Mesendoderm (in vitro differentiated cells): ENCODE measurements at regions not wholly inside any gene's neighbourhood (a gene's known extent, or its start where the extent isn't known, plus 50 kb on each side); places are given as distances from the start of the nearest gene placed in this dataset.

Experiments used
- DNase-seq: peaks from one replicate; pipeline ENCODE4 v3.0.0; 2013
- H2AK5ac ChIP-seq: 2 replicates; pipeline ENCODE4 v1.6.1; 2013; ENCODE audit warnings: low read length, inconsistent platforms
- H2BK120ac ChIP-seq: 2 replicates; pipeline ENCODE4 v1.6.1; 2013; ENCODE audit warnings: low read depth, mild to moderate bottlenecking, low read length, moderate library complexity, mixed read lengths
- H2BK15ac ChIP-seq: replicated peaks from 2 replicates; pipeline ENCODE4 v1.6.1; 2013; ENCODE audit warnings: low read depth, mild to moderate bottlenecking, moderate library complexity
- H2BK5ac ChIP-seq: 2 replicates; pipeline ENCODE4 v1.6.1; 2013; ENCODE audit warnings: low read length, inconsistent platforms
- H3K18ac ChIP-seq: 2 replicates; pipeline ENCODE4 v1.6.1; 2013; ENCODE audit warnings: mild to moderate bottlenecking, low read length, mixed read lengths
- H3K23ac ChIP-seq: one replicate; pipeline ENCODE4 v1.6.1; 2013; ENCODE audit warnings: low read length
- H3K27ac ChIP-seq: 2 replicates; pipeline ENCODE4 v1.5.1; 2013; ENCODE audit warnings: low read depth, mild to moderate bottlenecking, inconsistent platforms, low read length, moderate library complexity
- H3K27me3 ChIP-seq: 2 replicates; pipeline ENCODE4 v1.6.1; 2013; ENCODE audit warnings: low read length, control low read depth, mild to moderate bottlenecking, inconsistent platforms; ENCODE audit not compliant: insufficient read depth, poor library complexity
- H3K36me3 ChIP-seq: 2 replicates; pipeline ENCODE4 v1.6.1; 2013; ENCODE audit warnings: low read length, inconsistent platforms; ENCODE audit not compliant: control insufficient read depth, insufficient read depth
- H3K4ac ChIP-seq: one replicate; pipeline ENCODE4 v1.6.1; 2013; ENCODE audit warnings: low read depth, mild to moderate bottlenecking, low read length, moderate library complexity
- H3K4me1 ChIP-seq: 2 replicates; pipeline ENCODE4 v1.6.1; 2013; ENCODE audit warnings: low read depth, low read length, inconsistent platforms; ENCODE audit not compliant: control insufficient read depth
- H3K4me2 ChIP-seq: 2 replicates; pipeline ENCODE4 v1.6.1; 2013; ENCODE audit warnings: low read length
- H3K4me3 ChIP-seq: 2 replicates; pipeline ENCODE4 v1.5.1; 2013; ENCODE audit warnings: mild to moderate bottlenecking, low read length
- H3K56ac ChIP-seq: one replicate; pipeline ENCODE4 v1.6.1; 2013; ENCODE audit warnings: low read length
- H3K79me1 ChIP-seq: 2 replicates; pipeline ENCODE4 v1.6.1; 2013; ENCODE audit warnings: low read length, inconsistent platforms
- H3K79me2 ChIP-seq: 2 replicates; pipeline ENCODE4 v1.6.1; 2013; ENCODE audit warnings: mild to moderate bottlenecking, low read length; ENCODE audit not compliant: control insufficient read depth, insufficient read depth
- H3K9ac ChIP-seq: 2 replicates; pipeline ENCODE4 v1.6.1; 2013; ENCODE audit warnings: low read length, inconsistent platforms
- H4K5ac ChIP-seq: one replicate; pipeline ENCODE4 v1.6.1; 2013; ENCODE audit warnings: low read length
- H4K8ac ChIP-seq: one replicate; pipeline ENCODE4 v1.6.1; 2013; ENCODE audit warnings: low read depth, mild to moderate bottlenecking, control low read depth, low read length, moderate library complexity
- WGBS: extraction: QIAGEN DNeasy Blood & Tissue Kit; methylation state at CpG from one replicate; pipeline ENCODE4 v1.1.7; 2013; ENCODE audit warnings: low lambda C conversion rate, missing lambda C conversion rate; ENCODE audit not compliant: insufficient coverage; ENCODE audit errors: extremely low coverage; 5-methylcytosine and 5-hydroxymethylcytosine counted together

GRCh38 chr1:60745484-60745883, 336.9 kb upstream of the NFIA start:
- DNase-seq = no peak
- H4K5ac ChIP-seq = no peak overlapping the region
- no peaks in the 10 kb centered on the region for H3K79me1 ChIP-seq
- no peaks in the 10 kb centered on the region for H3K79me2 ChIP-seq
- H3K36me3 ChIP-seq = no peaks in the 10 kb centered on the region
- no peak overlapping the region for H3K4me2 ChIP-seq
- H2BK5ac ChIP-seq = no peak overlapping the region
- no peak overlapping the region for H2BK120ac ChIP-seq
- H2AK5ac ChIP-seq = no peak overlapping the region
- no peak overlapping the region for H3K9ac ChIP-seq
- H3K4me3 ChIP-seq = no peak overlapping the region
- no peak overlapping the region for H2BK15ac ChIP-seq
- no peaks in the 10 kb centered on the region for H3K27me3 ChIP-seq
- no peak overlapping the region for H3K23ac ChIP-seq
- H3K56ac ChIP-seq = no peak overlapping the region
- no peak overlapping the region for H3K18ac ChIP-seq
- no peak overlapping the region for H3K4ac ChIP-seq
- H4K8ac ChIP-seq = no peak overlapping the region
- H3K27ac ChIP-seq = no peak overlapping the region
- no peaks in the 10 kb centered on the region for H3K4me1 ChIP-seq
- no CpG with 5 or more reads among the region's 2 CpGs for WGBS

- H3K36me3 ChIP-seq = no peaks in the 10 kb centered on the region
- no peak overlapping the region for H4K8ac ChIP-seq
- no peak overlapping the region for H2BK15ac ChIP-seq
- no peak overlapping the region for H3K23ac ChIP-seq
- no peak overlapping the region for H3K4ac ChIP-seq
- no peak overlapping the region for H3K27ac ChIP-seq
- no peak overlapping the region for H3K56ac ChIP-seq
- H2BK120ac ChIP-seq = no peak overlapping the region
- H2AK5ac ChIP-seq = no peak overlapping the region
- no peak overlapping the region for H3K18ac ChIP-seq
- H3K27me3 ChIP-seq = no peaks in the 10 kb centered on the region
- no CpG with 5 or more reads among the region's 4 CpGs for WGBS
- no peak overlapping the region for H2BK5ac ChIP-seq
- H3K4me2 ChIP-seq = no peak overlapping the region
- H3K79me1 ChIP-seq = no peaks in the 10 kb centered on the region
- H3K4me1 ChIP-seq = no peaks in the 10 kb centered on the region
- no peak for DNase-seq
- H3K4me3 ChIP-seq = no peak overlapping the region
- H3K79me2 ChIP-seq = no peaks in the 10 kb centered on the region
- H3K9ac ChIP-seq = no peak overlapping the region
- H4K5ac ChIP-seq = no peak overlapping the region
Measured at GRCh38 chr1:60742339-60742738, 340.0 kb upstream of the NFIA start.

- no peaks in the 10 kb centered on the region for H3K79me2 ChIP-seq
- H3K4me3 ChIP-seq = no peak overlapping the region
- H3K27ac ChIP-seq = no peak overlapping the region
- DNase-seq = no peak
- no peaks in the 10 kb centered on the region for H3K79me1 ChIP-seq
- H3K36me3 ChIP-seq = no peaks in the 10 kb centered on the region
- no peak overlapping the region for H2BK15ac ChIP-seq
- H3K18ac ChIP-seq = no peak overlapping the region
- no peak overlapping the region for H4K8ac ChIP-seq
- WGBS = no CpG with 5 or more reads among the region's 2 CpGs
- no peak overlapping the region for H3K56ac ChIP-seq
- H2BK5ac ChIP-seq = no peak overlapping the region
- H2AK5ac ChIP-seq = no peak overlapping the region
- H3K27me3 ChIP-seq = no peaks in the 10 kb centered on the region
- no peak overlapping the region for H2BK120ac ChIP-seq
- no peak overlapping the region for H3K23ac ChIP-seq
- no peak overlapping the region for H3K4ac ChIP-seq
- no peak overlapping the region for H3K9ac ChIP-seq
- H3K4me2 ChIP-seq = no peak overlapping the region
- H4K5ac ChIP-seq = no peak overlapping the region
- no peaks in the 10 kb centered on the region for H3K4me1 ChIP-seq
Measured at GRCh38 chr1:60740154-60740553, 342.2 kb upstream of the NFIA start.

GRCh38 chr1:60739729-60740128, 342.6 kb upstream of the NFIA start:
- no peak overlapping the region for H3K23ac ChIP-seq
- no peak overlapping the region for H3K56ac ChIP-seq
- H2BK120ac ChIP-seq = no peak overlapping the region
- H2BK15ac ChIP-seq = no peak overlapping the region
- no peaks in the 10 kb centered on the region for H3K79me1 ChIP-seq
- H4K5ac ChIP-seq = no peak overlapping the region
- no peak overlapping the region for H3K9ac ChIP-seq
- H2BK5ac ChIP-seq = no peak overlapping the region
- no peak overlapping the region for H3K4ac ChIP-seq
- no peak overlapping the region for H3K18ac ChIP-seq
- DNase-seq = no peak
- no peak overlapping the region for H2AK5ac ChIP-seq
- no peak overlapping the region for H3K27ac ChIP-seq
- H3K4me3 ChIP-seq = no peak overlapping the region
- H3K4me2 ChIP-seq = no peak overlapping the region
- no peaks in the 10 kb centered on the region for H3K36me3 ChIP-seq
- H4K8ac ChIP-seq = no peak overlapping the region
- H3K4me1 ChIP-seq = no peaks in the 10 kb centered on the region
- H3K79me2 ChIP-seq = no peaks in the 10 kb centered on the region
- H3K27me3 ChIP-seq = no peaks in the 10 kb centered on the region

GRCh38 chr1:60732977-60733401, 349.4 kb upstream of the NFIA start:
- Histone ChIP-seq H3K27me3 (no peaks in the 10 kb centered on the region), H4K5ac (no peak overlapping the region), H2BK15ac (no peak overlapping the region), H3K4me2 (no peak overlapping the region), H3K79me2 (no peaks in the 10 kb centered on the region), H3K56ac (no peak overlapping the region), H3K36me3 (no peaks in the 10 kb centered on the region), H3K18ac (no peak overlapping the region), H3K9ac (no peak overlapping the region), H4K8ac (no peak overlapping the region), H3K4ac (no peak overlapping the region), H2BK120ac (no peak overlapping the region), H2BK5ac (no peak overlapping the region), H3K23ac (no peak overlapping the region), H2AK5ac (no peak overlapping the region), H3K4me3 (no peak overlapping the region), H3K4me1 (no peaks in the 10 kb centered on the region), H3K27ac (no peak overlapping the region), H3K79me1 (no peaks in the 10 kb centered on the region)
- DNase-seq = no peak
- WGBS = no CpG with 5 or more reads among the region's 3 CpGs

GRCh38 chr1:60731321-60731720, 351.0 kb upstream of the NFIA start:
- Histone ChIP-seq H3K27me3 (no peaks in the 10 kb centered on the region), H3K4me1 (no peaks in the 10 kb centered on the region), H3K56ac (no peak overlapping the region), H3K4me2 (no peak overlapping the region), H2AK5ac (no peak overlapping the region), H3K4me3 (no peak overlapping the region), H4K5ac (no peak overlapping the region), H3K79me2 (no peaks in the 10 kb centered on the region), H2BK5ac (no peak overlapping the region), H2BK15ac (no peak overlapping the region), H3K36me3 (no peaks in the 10 kb centered on the region), H4K8ac (no peak overlapping the region), H2BK120ac (no peak overlapping the region), H3K9ac (no peak overlapping the region), H3K18ac (no peak overlapping the region), H3K23ac (no peak overlapping the region), H3K79me1 (no peaks in the 10 kb centered on the region), H3K4ac (no peak overlapping the region), H3K27ac (no peak overlapping the region)
- no CpG with 5 or more reads among the region's 1 CpG for WGBS
- DNase-seq = no peak
